ENCODE measurements at regions not wholly inside any gene's neighbourhood (a gene's known extent, or its start where the extent isn't known, plus 50 kb on each side); places are given as distances from the start of the nearest gene placed in this dataset.

GRCh38 chr16:14002416-14002990, 68.6 kb upstream of the MRTFB start:
- no peak for TF ChIP-seq CTCF (IDR thresholded peaks at IDR 0.05)
- TF ChIP-seq POLR2A (IDR thresholded peaks at IDR 0.05; ENCODE audit: low read depth) = no peak
- no peak for TF ChIP-seq POLR2AphosphoS5 (IDR thresholded peaks at IDR 0.05)
